A549 (cell line): ENCODE measurements at regions not wholly inside any gene's neighbourhood (a gene's known extent, or its start where the extent isn't known, plus 50 kb on each side); places are given as distances from the start of the nearest gene placed in this dataset.

Experiments used
- ATAC-seq, 2 experiments: fragments of 200-7000 bp in 1 of 2; fragments of >200 bp in 1 of 2; cut with Nextera tagmentation in 1 of 2; cut with Tn5 transposase in 1 of 2; 3 replicates each; pipeline versions ENCODE4 v1.8.0 to v1.9.1; 2018 to 2020; ENCODE audit warnings: mild to moderate bottlenecking in 1 of 2, moderate library complexity in 1 of 2
- CTCF ChIA-PET: fragments of 300-600 bp; sonication (Branson Sonifier 250); formaldehyde crosslinking; extraction: SDS; loops from one replicate; lab custom pipeline; 2021; ENCODE audit warnings: antibody characterized with exemption, inconsistent platforms; lab: Yijun Ruan, JAX
- POLR2A ChIA-PET: fragments of 350-600 bp; formaldehyde crosslinking; extraction: SDS; loops from one replicate; lab custom pipeline; 2021; ENCODE audit warnings: antibody characterized with exemption, inconsistent platforms; lab: Yijun Ruan, JAX
- DNase-seq, 2 experiments: peaks; one replicate each; pipeline versions ENCODE4 v3.0.0 to v3.0.0-alpha.2; 2011 to 2016; ENCODE audit warnings: low read depth in 1 of 2, low spot score in 1 of 2
- FAIRE-seq: peaks from 2 replicates; lab custom pipeline; 2011; peaks lifted over from hg19 to GRCh38; lab: Jason Lieb, UNC
- H3K27ac ChIP-seq, 2 experiments: fragments of >200 bp; sonication (Bioruptor Twin); formaldehyde crosslinking; 3 replicates each; pipeline ENCODE4 v1.5.1; 2016 to 2017
- H3K4me1 ChIP-seq: fragments of >200 bp; sonication (Bioruptor Twin); formaldehyde crosslinking; 3 replicates; pipeline ENCODE4 v1.6.1; 2016
- H3K4me2 ChIP-seq: fragments of >200 bp; sonication (Bioruptor Twin); formaldehyde crosslinking; 3 replicates; pipeline ENCODE4 v1.6.1; 2016
- H3K4me3 ChIP-seq: fragments of >200 bp; sonication (Bioruptor Twin); formaldehyde crosslinking; 3 replicates; pipeline ENCODE4 v1.5.1; 2016
- H3K9me3 ChIP-seq: fragments of >200 bp; sonication (Bioruptor Twin); formaldehyde crosslinking; 3 replicates; pipeline ENCODE4 v1.6.1; 2016
- BCL3 ChIP-seq: fragments of >200 bp; sonication (Bioruptor Twin); formaldehyde crosslinking; IDR thresholded peaks from 3 replicates; pipeline ENCODE4 v1.6.1; 2016
- BHLHE40 ChIP-seq: IDR thresholded peaks from 2 replicates; pipeline ENCODE4 v1.6.1; 2012; ENCODE audit warnings: low read depth, low read length, inconsistent platforms
- CTCF ChIP-seq: fragments of >200 bp; sonication (Bioruptor Twin); formaldehyde crosslinking; IDR thresholded peaks from 3 replicates; pipeline ENCODE4 v1.5.1; 2016
- E2F6 ChIP-seq: IDR thresholded peaks from 2 replicates; pipeline ENCODE4 v1.6.1; 2012; ENCODE audit warnings: low read depth, borderline replicate concordance
- HEYL ChIP-seq: fragments of 250-450 bp; sonication (Bioruptor Pico); IDR thresholded peaks from 2 replicates; pipeline ENCODE4 v1.8.0; 2021; ENCODE audit warnings: mild to moderate bottlenecking, moderate library complexity
- HOXA7 ChIP-seq: fragments of 250-450 bp; sonication (Bioruptor Pico); IDR thresholded peaks from 2 replicates; pipeline ENCODE4 v1.5.0; 2020; ENCODE audit warnings: mild to moderate bottlenecking, moderate library complexity
- HOXB13 ChIP-seq: fragments of 250-450 bp; sonication (Bioruptor Pico); IDR thresholded peaks from 2 replicates; pipeline ENCODE4 v1.5.0; 2020; ENCODE audit warnings: low read depth, mild to moderate bottlenecking, moderate library complexity
- HOXB5 ChIP-seq: fragments of 250-450 bp; sonication (Bioruptor Pico); IDR thresholded peaks from 2 replicates; pipeline ENCODE4 v1.5.0; 2020; ENCODE audit warnings: mild to moderate bottlenecking, moderate library complexity
- MAX ChIP-seq: IDR thresholded peaks from 2 replicates; pipeline ENCODE4 v1.6.1; 2012
- NPAS2 ChIP-seq: fragments of 250-450 bp; sonication (Bioruptor Pico); IDR thresholded peaks from 2 replicates; pipeline ENCODE4 v1.8.0; 2022; ENCODE audit warnings: mild to moderate bottlenecking, moderate library complexity, borderline replicate concordance
- POLR2AphosphoS2 ChIP-seq: conservative IDR thresholded peaks from 2 replicates; pipeline ENCODE4 v1.6.1; 2012; ENCODE audit warnings: low read length, improper control_type of control experiment, inconsistent platforms
- RFX5 ChIP-seq: fragments of 450-650 bp; IDR thresholded peaks from 2 replicates; pipeline ENCODE4 v1.7.1; 2014; ENCODE audit warnings: antibody characterized with exemption, mild to moderate bottlenecking, moderate library complexity
- SMC3 ChIP-seq: fragments of >200 bp; sonication (Bioruptor Twin); formaldehyde crosslinking; IDR thresholded peaks from 3 replicates; pipeline ENCODE4 v1.6.1; 2018; ENCODE audit warnings: inconsistent platforms
- SREBF2 ChIP-seq: fragments of 450-650 bp; IDR thresholded peaks from 2 replicates; pipeline ENCODE4 v1.6.1; 2014; ENCODE audit warnings: mild to moderate bottlenecking, moderate library complexity
- TP53 ChIP-seq: fragments of 250-450 bp; sonication (Bioruptor Pico); IDR thresholded peaks from 2 replicates; pipeline ENCODE4 v1.5.0; 2021; ENCODE audit warnings: mild to moderate bottlenecking, moderate library complexity
- ZC3H11A ChIP-seq: fragments of 450-650 bp; IDR thresholded peaks from 2 replicates; pipeline ENCODE4 v1.6.1; 2014; ENCODE audit warnings: antibody characterized with exemption, mild to moderate bottlenecking
- ZFP36 ChIP-seq: fragments of 450-650 bp; IDR thresholded peaks from 2 replicates; pipeline ENCODE4 v1.6.1; 2014; ENCODE audit warnings: borderline replicate concordance; ENCODE audit not compliant: partially characterized antibody
- ZNF302 ChIP-seq: fragments of 250-450 bp; sonication (Bioruptor Pico); IDR thresholded peaks from 2 replicates; pipeline ENCODE4 v1.9.0; 2021; ENCODE audit warnings: inconsistent platforms, mild to moderate bottlenecking, moderate library complexity
- ZSCAN20 ChIP-seq: fragments of 250-450 bp; sonication (Bioruptor Pico); IDR thresholded peaks from 2 replicates; pipeline ENCODE4 v1.8.0; 2022; ENCODE audit warnings: mild to moderate bottlenecking, moderate library complexity

GRCh38 chr13:62706048-62706447, 1290.4 kb upstream of the PCDH20 start (continued):
- TF ChIP-seq ZFP36: no peak
- no peak for TF ChIP-seq POLR2AphosphoS2
- no peak for TF ChIP-seq MAX

- H3K4me3 ChIP-seq: no peak overlapping the region
- DNase-seq (no peak), FAIRE-seq (no peak), ATAC-seq (no peak)
- no peak overlapping the region for H3K27ac ChIP-seq
- H3K4me1 ChIP-seq: no peaks in the 10 kb centered on the region
- H3K9me3 ChIP-seq: no peaks in the 10 kb centered on the region
- H3K4me2 ChIP-seq: no peak overlapping the region
- TF ChIP-seq MAX (no peak), SREBF2 (no peak), ZC3H11A (no peak), E2F6 (no peak), HEYL (CRISPR knock-in tag) (no peak), HOXB5 (CRISPR knock-in tag) (no peak), ZFP36 (no peak), BCL3 (no peak)
- ChIA-PET POLR2A (no interaction called here), CTCF (no interaction called here)
Observed at GRCh38 chr13:62704875-62705274, 1289.2 kb upstream of the PCDH20 start.

- no peaks in the 10 kb centered on the region for H3K4me1 ChIP-seq
- H3K9me3 ChIP-seq: no peaks in the 10 kb centered on the region
- H3K4me2 ChIP-seq: no peak overlapping the region
- no peak overlapping the region for H3K27ac ChIP-seq
- no peak for FAIRE-seq
- CTCF ChIA-PET: no interaction called here
- ATAC-seq: no peak
- POLR2A ChIA-PET: no interaction called here
- DNase-seq: no peak
- TF ChIP-seq MAX: no peak
- no peak for TF ChIP-seq SMC3
- TF ChIP-seq HOXB13: no peak
- no peak for TF ChIP-seq RFX5
- TF ChIP-seq TP53 (CRISPR knock-in tag): no peak
- no peak for TF ChIP-seq BHLHE40
- TF ChIP-seq BCL3: no peak
- no peak for TF ChIP-seq ZSCAN20 (CRISPR knock-in tag)
- TF ChIP-seq ZNF302 (CRISPR knock-in tag): no peak
- no peak for TF ChIP-seq CTCF
- TF ChIP-seq NPAS2 (CRISPR knock-in tag): no peak
- TF ChIP-seq HOXA7 (CRISPR knock-in tag): no peak
- no peak for TF ChIP-seq HOXB5 (CRISPR knock-in tag)
- TF ChIP-seq, all 56 proteins: peak for 0
- H3K4me3 ChIP-seq: no peak overlapping the region
Observed at GRCh38 chr13:62702502-62702901, 1286.9 kb upstream of the PCDH20 start.
